ENCODE measurements at regions not wholly inside any gene's neighbourhood (a gene's known extent, or its start where the extent isn't known, plus 50 kb on each side); places are given as distances from the start of the nearest gene placed in this dataset.

GRCh38 chr7:115273139-115273772, 351.4 kb downstream of the MDFIC start:
- no peaks in the 10 kb centered on the region for H3K79me2 ChIP-seq (replicated peaks; ENCODE audit: insufficient read depth)
- H3K9me2 ChIP-seq (ENCODE audit: insufficient read depth), result no peaks in the 10 kb centered on the region
- H2AFZ ChIP-seq, result no peak overlapping the region
- no peaks in the 10 kb centered on the region for H3K4me1 Mint-ChIP-seq
- DNase-seq (ENCODE audit: low spot score) (no peak), ATAC-seq (no peak)
- no peaks in the 10 kb centered on the region for H3F3A ChIP-seq (replicated peaks; ENCODE audit: low read depth)
- H3K27ac Mint-ChIP-seq, result no peak overlapping the region
- no peaks in the 10 kb centered on the region for H3K4me1 ChIP-seq (ENCODE audit: insufficient read depth)
- no peaks in the 10 kb centered on the region for H4K20me1 ChIP-seq (replicated peaks; ENCODE audit: insufficient read depth)
- H3K4me3 Mint-ChIP-seq, result no peak overlapping the region
- H3K9me3 Mint-ChIP-seq, result no peaks in the 10 kb centered on the region
- TF ChIP-seq CTCF (conservative IDR thresholded peaks at IDR 0.05; ENCODE audit: low read depth in 2 of 2), result no peak
- TF ChIP-seq STAT1 (IDR thresholded peaks at IDR 0.05; ENCODE audit: unreplicated experiment), result no peak
- no peak for TF ChIP-seq ETS1 (IDR thresholded peaks at IDR 0.05)
- no peak for TF ChIP-seq EZH2 (IDR thresholded peaks at IDR 0.05; ENCODE audit: low read depth, unreplicated experiment)
- TF ChIP-seq ZNF462 (CRISPR knock-in tag; IDR thresholded peaks at IDR 0.05), result no peak
- TF ChIP-seq ZNF114 (CRISPR knock-in tag; IDR thresholded peaks at IDR 0.05), result no peak
- H3K27me3 ChIP-seq (ENCODE audit: insufficient read depth), result no peaks in the 10 kb centered on the region
- H3K4me3 ChIP-seq, result no peak overlapping the region
- no peaks in the 10 kb centered on the region for H3K36me3 Mint-ChIP-seq (ENCODE audit: low read depth)
- H3K27me3 Mint-ChIP-seq (ENCODE audit: insufficient read depth, low read depth, poor library complexity), result no peaks in the 10 kb centered on the region
- H3K27ac ChIP-seq (ENCODE audit: low read depth), result no peak overlapping the region
- no peaks in the 10 kb centered on the region for H3K36me3 ChIP-seq (ENCODE audit: insufficient read depth)
- no peak overlapping the region for H3K4me2 ChIP-seq
